GM19239 (cell line): ENCODE measurements at regions not wholly inside any gene's neighbourhood (a gene's known extent, or its start where the extent isn't known, plus 50 kb on each side); places are given as distances from the start of the nearest gene placed in this dataset.
"Not testable (repeated sequence)": the region's sequence is repeated elsewhere in the genome, so short reads cannot be mapped to it uniquely, and the experiment has no call there.

Source experiments
- DNase-seq: peaks from one replicate; pipeline ENCODE4 v3.0.0; 2011; ENCODE audit warnings: low spot score; ENCODE audit not compliant: insufficient read length
- FAIRE-seq: peaks from 2 replicates; lab custom pipeline; 2011; peaks lifted over from hg19 to GRCh38; lab: Jason Lieb, UNC

DNA sequence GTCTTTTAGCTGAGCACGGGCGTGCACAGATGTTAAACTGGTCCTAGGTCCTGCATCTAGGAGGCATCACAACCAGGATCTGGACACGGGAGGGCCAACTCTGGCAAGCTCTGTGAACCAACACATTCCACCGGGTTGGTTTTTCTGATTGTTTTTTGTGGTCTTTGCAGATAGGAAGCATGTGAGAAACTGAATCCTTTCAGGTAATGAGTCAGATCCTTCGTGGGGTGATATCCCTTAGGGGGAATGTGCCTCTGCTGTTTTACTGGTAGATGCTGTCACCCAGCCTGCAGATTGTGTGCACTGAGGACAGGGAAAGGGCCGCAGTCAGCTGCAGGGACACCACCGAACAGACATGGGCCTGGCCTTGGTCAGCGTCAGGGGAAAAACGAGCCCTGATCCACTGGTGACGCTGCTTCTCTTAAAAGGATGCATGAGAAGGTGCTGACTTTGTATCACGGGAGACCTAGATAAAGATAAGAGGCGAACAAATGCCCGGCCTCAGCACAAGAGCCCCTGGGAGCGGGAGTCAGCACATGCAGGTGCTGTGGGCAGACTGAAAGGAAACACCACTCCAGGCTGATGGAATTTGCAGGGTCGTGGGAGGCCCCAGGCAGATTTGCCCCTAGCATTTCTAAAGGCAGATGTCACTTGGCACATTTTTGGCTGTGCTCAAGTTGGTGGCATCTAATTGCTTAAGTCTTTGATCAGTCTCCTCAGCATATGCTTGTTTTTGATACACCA, 51.1 kb downstream of the DOP1B start:
- DNase-seq (no peak), FAIRE-seq (no peak)

DNA sequence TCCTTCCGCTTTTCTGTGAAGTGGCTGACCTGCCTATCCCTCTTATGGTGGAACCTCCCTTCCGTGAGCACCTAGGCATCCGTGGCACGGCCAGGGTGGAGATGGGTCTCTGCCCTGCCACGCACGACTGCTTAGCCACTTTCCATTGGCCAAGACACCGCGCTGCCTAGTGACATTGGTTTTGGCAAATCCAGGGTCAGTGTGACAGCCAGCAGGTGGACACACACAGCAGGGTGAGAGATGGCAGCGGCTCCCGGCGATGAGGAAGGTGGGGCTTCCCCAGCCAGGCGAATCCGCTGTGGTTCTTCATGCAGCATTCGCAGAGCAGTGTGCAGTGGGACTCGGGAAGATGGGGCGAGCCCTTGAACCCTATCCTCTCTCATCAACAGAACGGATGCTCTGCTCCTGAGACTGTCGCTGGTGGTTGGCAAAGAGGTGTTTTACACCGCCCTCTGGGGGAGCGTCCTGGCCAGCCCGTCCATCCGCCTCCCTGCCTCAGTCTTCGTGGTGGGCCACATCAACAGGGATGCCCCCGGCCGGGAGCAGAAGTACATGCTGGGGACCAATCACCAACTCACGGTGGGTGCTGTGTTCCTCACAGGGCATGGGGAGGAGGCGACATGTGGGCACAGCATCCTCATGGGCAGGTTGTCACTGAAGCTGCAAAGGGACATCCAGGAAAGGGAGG, 51.8 kb downstream of the DOP1B start:
- FAIRE-seq (no peak), DNase-seq (no peak)

DNA sequence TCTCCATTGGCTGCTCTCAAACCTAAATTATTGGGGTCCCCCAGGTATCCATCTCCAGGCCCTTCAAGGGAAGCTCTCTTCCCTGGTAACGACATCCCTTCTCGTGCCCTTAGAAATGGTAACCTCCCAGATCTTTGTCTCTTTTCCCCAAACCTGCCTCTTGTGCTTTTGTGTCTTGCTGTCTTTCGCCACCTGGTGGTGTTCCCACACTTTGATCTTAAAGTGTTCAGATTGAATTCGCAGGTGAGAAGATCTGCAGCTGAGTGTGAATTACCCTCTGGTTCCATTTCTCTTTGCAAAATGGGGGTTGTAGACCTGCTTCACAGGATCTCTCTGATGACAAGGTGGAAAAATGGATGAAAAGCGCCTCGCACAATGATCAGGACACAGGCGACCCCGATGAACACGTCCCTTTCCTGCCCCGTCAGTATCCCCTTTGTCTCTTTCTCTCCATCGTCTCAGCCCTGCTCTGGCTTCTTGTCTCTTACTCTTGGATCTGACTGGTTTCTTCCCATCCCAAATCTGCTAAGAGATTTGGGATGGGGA, 53.1 kb downstream of the DOP1B start:
- peak; percentile 49 for FAIRE-seq
- DNase-seq: no peak

DNA sequence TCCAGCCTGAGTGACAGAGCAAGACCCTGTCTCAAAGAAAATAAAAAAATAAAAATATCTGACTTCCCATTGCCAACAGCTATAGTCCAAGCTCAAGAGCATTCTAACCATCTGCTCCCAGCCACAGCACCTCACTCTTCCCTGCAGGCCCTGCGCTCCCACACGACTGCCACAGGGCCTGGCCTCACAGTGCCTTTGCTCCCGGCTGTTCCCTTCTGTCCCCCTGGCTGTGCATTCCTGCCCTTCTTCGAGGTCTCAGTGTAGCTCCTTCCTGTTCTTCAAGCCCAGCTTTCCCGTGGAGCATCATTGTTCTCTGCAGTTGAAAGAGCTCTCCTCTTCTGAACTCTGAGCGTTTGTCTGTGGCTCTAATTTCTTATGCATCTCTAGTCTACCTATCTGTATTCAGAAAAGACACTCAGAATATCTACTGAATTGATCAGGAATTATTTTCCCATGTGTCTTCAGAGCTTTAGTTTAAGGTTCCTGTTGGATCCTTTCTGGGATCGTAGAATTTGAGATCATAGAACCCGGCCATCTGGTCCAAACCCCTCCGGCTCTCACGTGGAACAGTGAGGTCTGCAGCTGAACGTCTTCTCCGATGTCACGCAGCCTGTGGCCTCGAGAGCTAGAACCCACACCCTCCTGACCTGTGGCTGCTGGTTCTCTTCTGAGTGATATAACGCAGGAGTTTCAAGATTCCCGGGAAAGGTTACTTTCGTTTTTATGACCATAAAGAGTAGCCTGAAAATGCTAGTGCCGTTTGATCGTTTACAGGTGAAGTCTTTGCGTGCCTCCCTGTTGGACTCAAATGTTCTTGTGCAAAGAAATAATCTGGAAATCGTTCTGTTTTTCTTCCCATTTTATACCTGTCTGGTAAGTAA, 54.4 kb downstream of the DOP1B start:
- no peak for DNase-seq
- no peak for FAIRE-seq

DNA sequence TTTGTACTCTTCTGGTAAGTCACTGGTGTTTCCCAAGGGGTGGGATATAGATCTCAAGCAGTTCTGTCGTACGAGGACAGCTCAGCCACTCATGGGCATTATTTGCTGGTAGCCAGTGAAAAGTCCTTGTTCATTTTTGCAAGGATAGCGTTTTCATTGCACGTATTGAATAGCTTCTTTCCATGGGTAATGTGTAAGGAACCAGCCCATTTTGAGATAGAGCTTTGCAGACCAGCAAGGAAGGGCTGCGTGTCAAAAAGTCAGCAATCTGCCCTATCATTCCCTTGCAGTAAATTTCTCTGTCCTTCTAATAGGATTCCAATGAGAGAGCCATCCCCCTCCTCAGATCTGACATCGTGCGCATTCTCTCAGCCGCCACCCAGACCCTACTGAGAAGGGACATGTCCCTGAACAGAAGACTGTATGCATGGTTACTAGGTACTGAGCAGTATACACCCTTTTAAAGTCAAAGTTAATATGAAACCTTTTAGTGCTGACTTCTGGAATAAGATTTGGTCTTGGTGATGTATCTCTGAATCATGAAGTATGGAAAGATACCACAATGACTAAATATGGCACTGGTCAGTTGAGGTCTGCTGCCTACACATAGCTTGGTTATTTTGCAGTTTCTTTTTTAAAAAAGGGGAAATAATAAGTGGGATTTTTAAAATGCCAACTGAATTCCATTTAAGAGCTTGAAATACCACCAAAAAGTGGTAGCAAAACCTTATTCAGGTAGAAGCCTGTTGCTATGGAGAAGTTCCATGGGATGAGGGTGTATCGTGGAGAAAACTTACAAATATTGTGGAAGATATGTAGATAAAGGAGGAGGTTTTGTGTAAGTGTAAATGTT, 55.3 kb downstream of the DOP1B start:
- FAIRE-seq: no peak
- no peak for DNase-seq

DNA sequence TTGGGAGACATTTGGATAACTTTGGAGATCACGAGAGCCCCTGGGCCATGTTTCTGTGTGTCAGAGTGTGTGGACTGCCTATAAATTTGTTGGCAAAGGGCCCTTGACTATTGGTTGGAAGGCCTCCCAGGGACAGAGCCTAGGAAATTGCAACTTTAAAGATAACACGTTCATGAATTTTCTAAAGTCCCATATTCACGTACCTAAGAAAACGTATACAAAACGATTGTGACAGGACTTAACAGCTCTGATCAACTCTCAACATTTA, 55.8 kb downstream of the DOP1B start:
- FAIRE-seq (no peak), DNase-seq (no peak)

DNA sequence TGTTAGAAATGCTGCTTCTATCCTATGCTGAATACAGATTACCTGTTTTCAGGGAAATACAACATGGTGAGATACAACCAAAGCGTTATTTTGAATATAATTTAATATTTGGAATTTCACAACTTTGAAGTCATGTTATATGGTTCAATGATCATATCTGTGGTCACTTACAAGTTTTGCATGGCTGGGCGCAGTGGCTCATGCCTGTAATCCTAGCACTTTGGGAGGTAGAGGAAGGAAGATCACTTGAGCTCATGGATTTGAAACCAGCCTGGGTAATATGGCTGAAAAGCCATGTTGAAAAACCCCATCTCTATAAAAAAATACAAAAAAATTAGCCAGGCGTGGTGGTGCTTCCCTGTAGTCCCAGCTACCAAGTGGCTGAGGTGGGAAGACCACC, 57.9 kb downstream of the DOP1B start:
- FAIRE-seq (no peak), DNase-seq (no peak)

DNA sequence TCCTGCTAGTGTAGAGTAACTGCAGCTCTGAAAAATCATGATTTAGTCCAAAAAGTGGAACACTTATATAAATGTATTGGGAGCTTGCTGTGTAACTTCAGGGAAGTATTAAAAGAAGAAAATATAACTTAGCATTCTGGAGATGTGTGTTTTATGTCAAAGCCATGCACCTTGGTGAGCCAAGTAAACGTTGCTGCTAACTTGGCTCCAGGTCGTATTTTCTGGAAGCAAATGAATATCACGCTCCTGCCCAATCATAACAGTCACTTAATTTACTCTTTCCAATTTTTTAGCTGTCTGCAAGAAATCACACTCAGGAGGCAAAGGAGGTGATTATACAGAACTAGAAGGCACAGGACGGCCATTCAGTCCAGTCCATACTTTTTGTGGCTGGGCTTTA, 61.1 kb downstream of the DOP1B start:
- DNase-seq: no peak
- FAIRE-seq: no peak

DNA sequence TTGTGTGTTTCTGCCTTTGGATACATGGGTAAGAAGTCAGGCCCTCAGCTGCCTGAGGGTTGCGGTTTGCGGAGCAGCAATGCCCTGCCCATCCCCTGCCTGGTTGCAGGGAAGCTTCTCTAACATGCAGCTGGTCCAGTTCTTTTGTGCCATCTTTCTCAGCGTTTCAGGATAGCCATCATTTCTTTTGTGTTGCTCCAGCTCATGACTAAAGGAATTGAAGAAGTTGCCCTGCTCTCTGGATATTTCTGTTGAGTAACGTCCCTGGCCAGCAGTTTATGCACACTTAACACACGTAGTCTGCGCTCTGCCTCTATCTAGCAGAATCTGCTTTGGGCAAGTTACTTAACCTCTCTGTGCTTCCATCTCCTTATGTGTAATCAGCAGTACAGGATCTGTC, 62.1 kb downstream of the DOP1B start:
- DNase-seq (no peak), FAIRE-seq (no peak)

DNA sequence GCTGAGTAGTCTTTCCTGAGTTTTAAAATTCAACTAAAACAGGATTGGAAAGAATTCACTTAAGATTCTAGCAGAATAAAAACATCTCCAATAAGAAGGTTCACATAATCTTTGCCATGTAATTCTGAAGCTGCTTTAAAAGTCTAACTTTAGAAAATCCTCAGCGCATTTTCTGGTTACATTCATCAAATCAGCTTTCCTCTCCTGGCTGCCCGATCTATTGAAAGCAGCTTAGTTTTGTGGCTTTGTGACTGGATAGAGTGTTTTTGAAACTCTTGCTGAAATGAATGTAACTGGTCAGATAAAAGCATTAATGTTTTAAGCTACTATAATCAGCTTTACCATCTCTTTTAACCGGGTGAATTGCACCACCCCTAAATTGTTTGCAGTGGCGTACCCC, 66.8 kb downstream of the DOP1B start:
- FAIRE-seq (no peak), DNase-seq (no peak)

DNA sequence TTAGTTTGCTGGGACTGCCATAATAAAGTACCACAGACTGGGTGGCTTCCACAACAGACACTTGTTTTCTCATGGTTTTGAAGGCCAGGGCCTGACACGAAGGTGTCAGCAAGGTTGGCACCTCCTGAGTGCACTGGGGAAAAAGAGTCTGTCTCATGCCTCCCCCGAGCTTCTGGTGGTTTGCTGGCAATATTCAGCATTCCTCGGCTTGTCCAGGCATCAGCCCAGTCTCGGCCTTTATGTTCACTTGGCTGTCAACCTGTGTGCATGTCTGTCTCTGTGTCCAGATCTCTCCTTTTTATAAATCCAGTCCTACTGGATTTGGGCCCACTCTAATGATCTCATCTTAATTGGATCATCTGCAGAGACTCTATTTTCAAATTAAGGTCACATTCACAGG, 72.6 kb downstream of the DOP1B start:
- FAIRE-seq: no peak
- DNase-seq: no peak

DNA sequence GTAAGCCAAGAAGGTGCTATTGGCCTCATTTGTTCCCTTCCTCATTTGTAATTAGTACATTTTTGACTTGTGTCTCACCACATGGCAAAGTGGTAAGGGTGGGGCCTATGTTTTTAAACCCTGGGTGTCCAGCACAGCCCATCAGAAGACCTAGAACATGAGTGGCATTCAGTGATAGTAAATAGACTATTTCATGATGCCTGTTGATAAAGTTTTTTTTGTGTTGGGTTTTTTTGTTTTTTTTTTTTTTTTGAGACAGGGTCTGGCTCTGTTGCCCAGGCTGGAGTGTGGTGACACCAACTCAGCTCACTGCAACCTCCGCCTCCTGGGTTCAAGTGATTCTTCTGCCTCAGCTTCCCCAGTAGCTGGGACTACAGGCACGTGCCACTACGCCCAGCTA, 74.8 kb downstream of the DOP1B start:
- FAIRE-seq: not testable (repeated sequence)

DNA sequence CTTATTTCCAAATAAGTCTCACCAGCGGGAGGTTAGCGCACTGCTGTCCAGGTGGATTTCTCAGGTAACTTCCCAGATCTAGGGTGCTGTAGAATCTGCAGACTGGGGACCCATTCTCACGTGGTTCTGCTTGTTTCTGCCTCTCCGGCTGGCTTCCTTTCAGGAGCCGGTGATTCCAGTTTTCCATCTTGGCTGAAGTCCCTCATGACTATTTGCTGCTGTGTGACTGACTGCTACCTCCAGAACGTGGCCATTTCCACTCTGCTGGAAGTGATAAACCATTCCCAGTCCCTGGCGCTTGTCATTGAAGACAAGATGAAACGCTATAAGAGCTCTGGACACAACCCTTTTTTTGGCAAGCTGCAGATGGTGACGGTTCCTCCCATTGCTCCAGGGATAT, 76.0 kb downstream of the DOP1B start:
- DNase-seq (no peak), FAIRE-seq (no peak)

More for the DNA sequence above, 74.8 kb downstream of the DOP1B start:
- not testable (repeated sequence) for DNase-seq

DNA sequence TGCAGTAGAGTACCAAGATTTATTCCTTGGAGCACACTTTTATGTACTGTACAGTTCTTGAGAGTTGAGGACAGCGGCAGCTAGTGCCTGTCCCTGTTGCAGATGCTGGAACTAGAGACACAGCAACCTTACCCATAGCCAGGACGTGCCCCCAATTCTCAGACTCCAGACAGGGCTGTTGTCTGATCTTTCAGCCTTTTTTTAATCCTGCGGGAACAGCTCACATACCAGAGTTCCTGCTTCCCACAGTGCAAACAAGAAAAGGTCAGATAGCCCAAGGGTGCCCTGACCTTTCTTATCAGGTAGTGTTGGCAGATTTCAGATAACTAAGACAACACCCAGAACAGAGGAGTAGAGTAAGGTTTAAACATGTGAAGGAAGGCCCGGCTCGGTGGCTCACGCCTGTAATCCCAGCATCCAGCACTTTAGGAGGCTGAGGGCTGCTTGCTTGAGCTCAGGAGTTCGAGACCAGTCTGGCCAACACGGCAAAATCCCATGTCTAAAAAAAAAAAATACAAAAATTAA, 78.5 kb downstream of the DOP1B start:
- DNase-seq (no peak), FAIRE-seq (no peak)

DNA sequence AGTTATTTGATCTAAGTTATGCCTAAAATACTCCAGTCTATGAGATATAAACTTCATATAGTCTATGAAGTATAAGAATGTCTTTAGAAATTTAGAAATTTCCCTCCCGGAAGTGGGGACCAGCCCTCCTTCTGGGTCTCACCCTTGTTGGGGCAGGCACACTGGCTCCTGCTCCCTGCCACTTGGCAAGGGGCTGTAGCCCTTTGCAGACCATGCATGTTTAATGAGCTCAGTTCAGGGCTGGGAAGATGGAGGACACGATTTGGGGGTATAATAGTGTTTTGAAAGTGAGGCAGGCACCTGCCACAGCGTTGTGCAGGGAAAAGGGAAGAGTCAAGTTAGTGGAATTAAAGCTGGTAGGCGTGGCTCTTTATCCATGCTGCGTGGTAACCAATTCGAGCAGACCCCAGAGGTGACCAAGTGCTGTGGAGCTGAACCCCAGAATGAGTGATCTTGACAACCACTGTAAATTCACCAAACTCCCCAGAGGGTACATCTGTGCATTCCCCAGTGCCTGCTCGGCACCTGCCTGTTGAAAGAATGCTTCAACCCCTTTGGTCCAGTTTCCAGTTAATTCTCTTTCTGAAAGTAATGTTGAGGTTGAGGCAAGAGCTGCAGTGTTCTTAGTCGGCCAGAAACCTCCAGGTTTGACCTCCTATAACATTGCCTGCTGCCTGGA, 79.6 kb downstream of the DOP1B start:
- no peak for DNase-seq
- no peak for FAIRE-seq

DNA sequence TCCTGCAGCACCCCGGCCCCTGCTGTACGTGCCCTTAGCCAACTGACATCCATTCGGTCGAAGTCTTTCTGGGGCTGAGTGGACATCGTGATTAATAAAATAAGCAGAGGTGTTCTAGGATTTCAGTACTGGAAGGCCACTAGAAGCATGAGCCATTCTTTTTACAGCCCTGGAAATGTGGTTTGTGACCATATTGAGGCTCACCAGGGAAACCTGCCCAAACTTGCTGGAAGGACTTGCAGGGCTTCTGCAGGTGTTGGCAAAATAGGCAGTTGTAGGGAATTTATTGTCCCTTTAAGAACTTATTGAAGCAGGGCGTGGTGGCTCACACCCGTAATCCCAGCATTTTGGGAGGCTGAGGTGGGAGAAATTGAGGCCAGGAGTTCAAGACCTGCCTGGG, 80.8 kb downstream of the DOP1B start:
- DNase-seq (no peak), FAIRE-seq (no peak)

DNA sequence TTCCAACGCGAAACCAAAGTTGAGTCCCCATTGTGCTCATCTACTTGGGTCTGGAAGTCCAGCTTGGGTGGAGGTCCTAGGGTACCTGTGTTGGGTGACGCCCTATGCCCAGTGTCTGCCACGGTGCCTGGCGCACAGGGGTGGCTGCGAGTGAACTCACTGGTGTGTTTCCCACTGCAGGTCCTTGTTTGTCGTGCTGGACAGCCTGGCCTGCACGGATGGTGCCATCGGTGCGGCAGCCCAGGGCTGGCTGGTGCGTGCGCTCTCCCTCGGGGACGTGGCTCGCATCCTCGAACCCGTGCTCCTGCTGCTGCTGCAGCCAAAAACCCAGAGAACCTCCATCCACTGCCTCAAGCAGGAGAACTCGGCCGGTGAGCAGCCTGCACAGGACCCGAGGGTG, 80.4 kb upstream of the MORC3 start:
- DNase-seq: no peak
- FAIRE-seq: no peak

DNA sequence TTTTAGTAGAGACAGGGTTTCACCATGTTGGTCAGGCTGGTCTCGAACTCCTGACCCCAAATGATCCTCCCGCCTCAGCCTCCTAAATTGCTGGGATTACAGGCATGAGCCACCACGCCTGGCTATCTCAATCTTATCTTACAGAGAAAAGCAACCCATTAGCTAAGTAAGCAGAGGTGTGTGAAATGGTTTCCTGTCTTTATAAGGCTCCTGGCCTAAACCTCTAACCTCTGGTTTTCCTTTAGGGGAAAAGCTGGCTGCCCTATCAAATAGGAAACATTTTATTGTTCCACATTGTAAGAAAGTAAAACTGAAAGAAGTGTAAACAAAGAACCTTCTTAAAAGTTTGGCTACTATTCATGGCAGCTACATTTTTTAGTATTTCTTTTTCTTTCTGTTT, 78.3 kb upstream of the MORC3 start:
- no peak for FAIRE-seq

DNA sequence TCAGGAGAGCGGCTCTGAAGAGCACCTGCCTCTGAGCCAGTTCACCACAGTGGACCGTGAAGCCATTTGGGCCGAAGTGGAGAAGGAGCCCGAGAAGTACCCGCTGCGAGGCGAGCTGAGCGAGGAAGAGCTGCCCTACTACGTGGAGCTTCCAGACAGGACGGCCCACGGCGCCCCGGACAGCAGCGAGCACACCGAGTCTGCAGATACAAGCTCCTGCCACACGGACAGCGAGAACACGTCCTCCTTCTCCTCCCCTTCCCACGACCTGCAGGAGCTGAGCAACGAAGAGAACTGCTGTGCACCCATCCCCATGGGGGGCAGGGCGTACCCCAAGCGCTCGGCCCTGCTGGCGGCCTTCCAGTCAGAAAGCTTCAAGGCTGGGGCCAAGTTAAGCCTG, 74.9 kb upstream of the MORC3 start:
- DNase-seq (no peak), FAIRE-seq (no peak)

More for the DNA sequence above, 78.3 kb upstream of the MORC3 start:
- DNase-seq: no peak
